HG03064 (cell line): ENCODE measurements at regions not wholly inside any gene's neighbourhood (a gene's known extent, or its start where the extent isn't known, plus 50 kb on each side); places are given as distances from the start of the nearest gene placed in this dataset.

Experiments used
- ATAC-seq: cut with Tn5 transposase; IDR thresholded peaks from one replicate; pipeline ENCODE4 v1.9.1; 2021; ENCODE audit warnings: low read depth; ENCODE audit not compliant: unreplicated experiment

DNA sequence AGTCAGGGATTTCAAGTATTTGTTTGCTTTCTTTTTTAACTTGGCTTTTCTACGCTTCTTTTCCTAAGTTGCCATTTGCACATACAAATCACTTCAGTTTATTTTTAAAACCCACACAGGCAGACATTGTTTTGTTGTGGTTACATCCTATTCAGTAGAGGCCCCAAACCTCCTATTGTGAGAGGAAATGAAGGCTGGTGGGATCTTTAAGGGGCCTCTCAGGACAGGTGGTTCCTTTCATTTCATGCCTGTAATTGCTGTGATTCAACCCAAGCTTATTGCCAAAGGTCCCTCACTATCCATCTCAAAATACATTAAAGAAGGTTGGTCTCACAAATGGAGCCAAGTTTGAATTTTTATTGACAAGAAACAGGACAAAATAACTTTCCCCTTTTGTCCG is 257.1 kb downstream of the ADAMTS20 start:
- ATAC-seq: no peak

DNA sequence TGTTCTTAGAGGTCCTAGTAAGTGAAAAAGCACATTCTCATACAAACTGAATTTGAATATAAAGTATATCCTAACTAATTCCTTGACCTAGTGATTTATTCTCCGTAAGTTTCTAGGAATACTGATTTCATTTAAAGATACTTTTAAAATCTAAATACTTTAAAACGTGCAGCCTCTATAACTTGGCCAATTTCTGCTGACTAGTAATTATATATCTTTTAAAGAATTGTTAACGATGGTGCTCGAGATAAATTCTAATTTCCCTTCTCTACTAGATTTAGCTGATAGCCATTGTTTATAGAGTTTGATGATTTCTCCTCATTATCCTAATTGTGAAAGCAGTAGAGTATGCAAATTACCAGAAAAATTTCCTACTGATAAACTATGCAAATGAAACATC is 257.9 kb downstream of the ADAMTS20 start:
- ATAC-seq: no peak

DNA sequence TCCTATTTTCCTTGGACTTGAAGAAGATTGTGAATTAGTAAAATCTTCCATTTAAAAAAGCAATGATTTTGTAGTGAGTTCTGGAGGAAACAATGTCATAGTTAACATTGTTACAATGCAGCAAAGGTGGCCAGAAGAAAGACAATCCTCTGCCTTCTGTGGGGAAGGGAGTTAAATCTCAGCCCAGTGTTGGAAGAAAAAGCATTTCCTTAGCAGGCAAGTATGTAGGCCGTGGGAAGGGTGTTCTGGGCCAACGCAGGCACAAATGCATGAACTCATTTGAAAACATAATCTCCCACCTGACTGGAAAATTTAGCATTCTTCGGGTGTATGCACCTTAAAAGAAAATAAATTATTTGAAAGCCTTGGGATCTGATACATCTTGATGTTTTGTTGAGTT is 258.6 kb downstream of the ADAMTS20 start:
- ATAC-seq: no peak

DNA sequence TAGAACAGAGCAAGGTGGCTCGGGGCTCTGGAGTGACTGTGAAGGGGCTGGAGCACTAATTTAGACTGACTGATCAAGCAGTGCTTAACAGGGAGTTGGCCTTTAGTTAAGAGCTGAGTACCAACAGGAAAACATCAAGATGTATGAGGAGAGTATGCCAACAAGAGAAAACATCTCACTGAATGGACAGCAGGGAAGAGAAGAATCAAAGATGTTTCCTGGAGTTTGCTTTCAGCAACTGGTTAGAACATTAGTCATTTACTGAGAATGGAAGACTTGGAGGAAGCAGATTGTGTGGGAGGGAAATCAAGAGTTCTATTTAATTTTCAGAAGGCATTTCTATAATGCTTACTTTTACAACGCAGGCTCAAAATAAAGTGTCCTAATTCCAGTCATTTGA is 259.3 kb downstream of the ADAMTS20 start:
- no peak for ATAC-seq

DNA sequence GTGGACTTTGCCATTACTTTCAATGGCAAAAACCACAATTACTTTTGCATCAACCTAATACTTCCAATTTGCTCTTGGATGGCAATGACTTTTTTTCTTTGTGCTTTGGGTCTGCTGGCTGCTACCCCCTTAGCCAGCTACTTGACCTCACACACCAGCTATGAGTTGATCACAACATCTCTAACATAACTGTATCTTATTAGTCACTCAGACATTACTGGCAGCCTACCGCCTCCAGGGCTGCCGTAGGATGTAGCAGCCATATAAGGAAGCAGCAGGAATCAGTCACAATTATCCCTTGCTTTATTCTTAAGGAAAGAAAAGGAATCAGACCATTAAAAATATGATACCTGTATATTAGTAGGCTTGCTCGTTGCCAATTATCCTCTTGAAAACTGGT is 260.5 kb downstream of the ADAMTS20 start:
- no peak for ATAC-seq

DNA sequence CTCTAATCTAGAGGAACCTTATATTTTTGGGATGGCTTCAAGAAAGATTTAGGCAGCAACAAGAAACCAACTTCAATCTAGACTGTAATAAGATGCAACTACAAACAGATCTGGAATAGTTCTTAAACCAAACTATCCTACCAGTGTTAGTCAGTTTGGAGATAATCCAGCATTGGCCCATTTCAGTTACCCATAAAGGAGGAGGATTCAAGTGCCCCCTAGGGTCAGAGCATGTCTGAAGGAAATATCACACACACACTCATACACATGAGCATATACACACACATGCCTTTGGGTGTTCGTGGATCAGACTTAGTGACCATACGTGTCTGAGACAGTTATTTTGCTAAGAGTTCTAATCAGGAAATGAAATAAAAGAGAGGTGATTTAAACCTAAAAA is 261.2 kb downstream of the ADAMTS20 start:
- ATAC-seq: no peak

DNA sequence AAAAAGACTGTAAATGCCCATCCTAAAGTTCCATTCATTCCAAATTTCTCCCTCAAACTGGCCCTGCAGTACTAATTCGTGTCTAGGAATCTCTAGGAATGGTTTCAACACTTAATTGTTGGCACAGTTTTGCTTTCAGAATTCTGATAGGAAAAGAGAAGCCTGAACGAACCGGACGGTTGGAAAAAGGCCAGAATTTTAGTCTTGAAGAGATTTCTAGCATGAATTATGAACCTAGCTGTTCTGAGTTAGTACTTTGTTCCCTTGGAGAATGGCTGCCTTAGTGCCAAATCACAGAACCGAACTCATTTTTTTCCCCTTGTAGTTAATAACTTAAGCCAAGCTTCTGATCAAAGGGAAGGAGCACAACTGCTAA is 262.6 kb downstream of the ADAMTS20 start:
- no peak for ATAC-seq

DNA sequence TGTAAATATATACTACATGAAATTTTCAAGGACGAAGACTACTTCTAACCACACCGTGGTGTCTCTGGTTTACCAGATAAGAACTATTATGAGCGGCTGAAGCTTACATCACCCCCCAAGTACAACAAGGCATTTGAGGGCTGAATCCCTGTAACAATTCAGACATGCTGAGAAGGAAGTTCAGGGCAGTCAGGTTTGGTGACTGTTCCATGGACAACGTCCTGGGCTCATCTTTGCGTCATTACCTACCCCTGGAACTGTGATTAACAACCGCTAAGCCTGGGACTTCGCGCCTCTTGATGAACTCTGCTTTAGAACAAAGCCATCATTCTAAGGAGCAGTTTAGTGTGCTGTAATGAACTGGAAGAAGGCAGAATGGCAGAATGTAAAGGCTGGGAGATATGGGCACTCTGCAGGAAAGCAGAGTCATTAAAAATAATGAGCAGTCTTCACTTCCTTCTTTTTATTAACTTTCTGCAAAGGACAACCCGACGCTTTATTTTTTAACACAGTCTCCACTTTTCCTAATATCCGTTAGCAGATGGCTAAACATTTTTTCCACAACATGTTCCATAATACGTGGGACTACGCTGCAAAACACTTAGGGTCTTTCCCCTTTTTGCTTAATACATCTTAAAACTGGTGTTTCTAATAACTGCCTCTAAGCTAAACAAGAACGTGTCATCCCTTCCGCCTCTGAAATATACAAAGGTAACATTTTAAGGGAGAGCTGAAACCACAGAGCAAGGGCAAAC is 263.2 kb downstream of the ADAMTS20 start:
- ATAC-seq: no peak

DNA sequence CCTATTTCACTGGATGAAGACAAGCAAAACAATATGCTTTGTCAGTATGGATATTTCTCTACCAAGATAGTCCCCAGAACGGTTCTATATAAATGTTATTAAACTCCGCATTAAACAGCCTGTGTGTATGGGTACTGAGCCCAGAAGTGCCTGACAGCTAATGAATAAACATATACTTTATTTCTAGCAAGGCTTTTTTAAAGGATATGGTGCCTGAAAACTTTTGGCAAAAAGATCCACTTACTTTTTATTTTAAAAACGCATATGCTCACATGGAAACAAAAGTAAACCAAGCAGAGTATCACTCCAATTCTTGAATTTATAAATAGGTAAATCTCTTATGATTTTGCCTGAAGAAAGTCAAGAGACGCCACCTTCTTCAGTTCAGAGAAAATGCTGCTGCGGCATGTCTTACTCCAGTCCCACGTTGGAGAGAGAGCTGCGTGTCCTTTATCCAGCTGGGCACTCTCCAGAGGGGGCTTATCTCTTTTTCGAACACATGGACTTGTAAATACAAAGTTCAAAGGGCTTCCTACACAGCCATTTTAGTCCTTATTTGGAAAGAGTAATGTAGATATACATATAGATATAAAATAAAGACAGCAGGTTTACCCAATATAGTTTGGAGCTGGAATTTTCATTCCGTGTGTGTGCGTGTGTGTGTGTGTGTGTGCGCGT is 264.2 kb downstream of the ADAMTS20 start:
- ATAC-seq: no peak

DNA sequence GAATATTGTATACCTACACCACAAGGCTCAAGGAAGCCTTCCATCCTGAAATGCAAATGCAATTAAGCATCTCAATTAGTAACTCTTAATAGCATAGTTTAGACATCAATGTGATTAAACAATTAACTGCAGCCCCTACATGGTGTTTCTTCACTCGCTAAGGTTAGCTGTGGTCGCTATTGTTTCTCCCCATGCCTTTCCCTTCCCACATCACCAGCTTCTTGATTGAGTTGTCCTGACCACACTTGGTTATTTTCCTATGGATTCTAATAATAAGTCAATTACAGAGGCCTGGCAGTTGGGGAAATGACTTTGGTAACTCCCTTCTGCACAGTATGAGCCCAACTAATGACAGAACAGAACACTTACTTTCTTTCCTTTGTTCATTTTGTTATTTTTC is 265.0 kb downstream of the ADAMTS20 start:
- no peak for ATAC-seq

DNA sequence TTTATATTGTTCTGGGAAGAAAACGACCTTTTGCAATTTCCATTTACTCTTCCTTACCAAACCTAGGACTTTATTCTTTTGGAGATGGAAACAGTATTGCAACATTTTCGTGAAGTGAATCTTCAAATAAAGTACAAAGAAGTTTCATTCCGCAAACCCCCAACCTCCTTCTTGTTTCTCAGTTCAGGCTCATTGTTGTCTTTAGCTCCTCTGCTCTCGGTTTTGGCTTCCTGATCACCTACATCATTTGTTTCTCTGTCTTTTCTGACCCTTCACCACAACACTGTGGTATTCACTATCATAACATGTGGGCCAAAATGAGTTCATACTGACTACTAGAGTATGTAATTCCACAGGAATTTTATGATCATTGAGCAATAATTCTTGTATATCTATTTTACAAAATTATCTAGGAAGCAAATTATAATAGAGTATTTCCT is 266.8 kb downstream of the ADAMTS20 start:
- ATAC-seq: no peak

DNA sequence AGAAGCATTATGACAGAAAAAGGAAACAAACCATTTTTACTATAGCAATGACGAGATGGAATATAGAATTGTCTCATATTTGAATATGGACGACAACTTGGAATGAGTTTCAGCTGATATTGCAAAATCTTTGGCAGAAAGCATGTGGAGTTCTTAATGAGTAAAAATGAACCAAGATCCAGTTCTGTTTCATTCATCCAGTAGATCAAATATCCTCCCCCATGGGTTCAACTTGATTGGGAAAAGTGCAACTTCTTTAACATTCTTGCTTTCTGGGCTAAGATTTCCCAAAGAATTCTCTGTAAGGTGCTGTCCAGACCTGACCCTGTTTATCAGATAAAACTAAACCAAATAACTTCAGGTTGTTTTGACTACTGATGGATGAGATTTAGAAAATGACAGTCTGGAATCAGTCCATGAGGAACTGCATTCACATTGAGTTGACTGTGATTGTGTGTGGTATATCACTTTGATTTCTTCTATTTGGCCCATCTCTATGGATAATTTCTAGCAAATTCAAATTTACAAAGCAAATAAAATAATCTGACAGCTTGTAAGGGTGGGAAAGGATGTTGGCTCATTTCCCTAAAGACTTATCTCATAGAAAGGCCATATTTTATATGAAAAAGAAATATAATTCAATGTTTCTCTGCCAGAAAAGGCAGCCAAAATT is 267.4 kb downstream of the ADAMTS20 start:
- ATAC-seq: no peak

DNA sequence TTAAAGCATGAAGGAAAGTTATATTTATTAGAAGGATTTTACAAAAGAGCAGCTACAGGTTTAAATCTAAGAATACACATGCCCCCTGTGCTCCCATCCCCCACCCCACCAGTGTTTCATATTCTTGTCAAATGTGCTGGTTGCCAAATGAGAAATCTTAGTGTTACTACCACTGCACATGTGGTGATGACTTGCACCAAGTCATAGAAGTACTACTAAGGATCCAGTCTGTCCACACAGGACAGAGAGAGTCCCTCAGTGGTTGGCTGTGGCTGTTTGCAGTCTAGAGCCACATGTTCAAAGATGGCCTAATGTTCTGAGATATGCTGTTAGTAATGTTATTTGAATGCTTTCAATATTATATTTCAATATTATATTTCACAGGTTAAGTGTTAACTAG is 268.8 kb downstream of the ADAMTS20 start:
- no peak for ATAC-seq

DNA sequence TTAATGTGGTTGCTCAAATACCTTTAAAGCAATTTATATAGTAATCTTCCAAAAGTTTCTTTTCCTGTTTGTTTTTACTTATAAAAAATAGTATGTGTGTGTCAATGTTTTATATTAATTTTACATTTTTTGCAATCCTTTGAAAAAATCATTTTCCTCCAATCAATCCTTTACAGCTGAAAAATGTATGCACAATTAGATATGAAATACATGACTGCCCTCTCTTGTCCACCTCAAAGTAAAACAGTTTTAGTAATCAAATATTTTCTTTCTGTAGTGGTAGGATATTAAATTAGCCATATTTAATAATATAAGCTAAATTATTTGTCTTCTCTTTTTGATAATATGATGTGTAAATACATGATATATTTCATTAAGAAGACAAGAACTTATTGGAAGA is 269.9 kb downstream of the ADAMTS20 start:
- no peak for ATAC-seq

DNA sequence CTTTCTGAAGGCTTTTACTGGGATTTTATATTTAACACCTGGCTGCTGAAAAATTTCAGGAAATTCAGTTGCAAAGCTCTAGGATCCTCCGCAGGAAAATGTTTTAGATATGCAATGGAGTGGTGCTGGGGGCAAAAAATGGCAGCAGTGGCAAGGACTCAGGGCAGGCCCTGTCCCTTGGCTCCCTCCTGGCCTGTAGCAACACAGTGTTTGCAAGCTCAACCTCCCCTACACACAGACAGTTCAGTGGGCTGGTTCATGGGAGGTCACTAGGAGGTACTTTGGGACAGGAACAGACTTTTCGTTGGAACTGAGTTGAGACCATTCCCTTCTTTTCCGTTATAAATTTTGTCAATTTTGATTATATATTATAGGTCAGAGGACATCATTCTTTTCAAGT is 270.4 kb downstream of the ADAMTS20 start:
- no peak for ATAC-seq

DNA sequence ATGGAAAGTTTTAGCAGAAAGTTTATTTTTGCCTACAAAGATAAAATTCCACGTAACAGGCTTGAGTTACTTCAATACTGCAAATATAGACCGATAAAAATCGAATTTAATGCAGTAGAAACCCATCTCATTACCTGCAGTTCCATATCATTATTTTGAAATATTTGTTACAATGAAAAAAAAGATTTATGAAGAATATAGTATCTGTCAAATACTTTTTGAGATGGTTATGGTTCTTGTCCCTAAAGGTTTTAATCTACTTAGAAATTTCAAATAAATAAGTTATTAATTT is 273.5 kb downstream of the ADAMTS20 start:
- no peak for ATAC-seq

DNA sequence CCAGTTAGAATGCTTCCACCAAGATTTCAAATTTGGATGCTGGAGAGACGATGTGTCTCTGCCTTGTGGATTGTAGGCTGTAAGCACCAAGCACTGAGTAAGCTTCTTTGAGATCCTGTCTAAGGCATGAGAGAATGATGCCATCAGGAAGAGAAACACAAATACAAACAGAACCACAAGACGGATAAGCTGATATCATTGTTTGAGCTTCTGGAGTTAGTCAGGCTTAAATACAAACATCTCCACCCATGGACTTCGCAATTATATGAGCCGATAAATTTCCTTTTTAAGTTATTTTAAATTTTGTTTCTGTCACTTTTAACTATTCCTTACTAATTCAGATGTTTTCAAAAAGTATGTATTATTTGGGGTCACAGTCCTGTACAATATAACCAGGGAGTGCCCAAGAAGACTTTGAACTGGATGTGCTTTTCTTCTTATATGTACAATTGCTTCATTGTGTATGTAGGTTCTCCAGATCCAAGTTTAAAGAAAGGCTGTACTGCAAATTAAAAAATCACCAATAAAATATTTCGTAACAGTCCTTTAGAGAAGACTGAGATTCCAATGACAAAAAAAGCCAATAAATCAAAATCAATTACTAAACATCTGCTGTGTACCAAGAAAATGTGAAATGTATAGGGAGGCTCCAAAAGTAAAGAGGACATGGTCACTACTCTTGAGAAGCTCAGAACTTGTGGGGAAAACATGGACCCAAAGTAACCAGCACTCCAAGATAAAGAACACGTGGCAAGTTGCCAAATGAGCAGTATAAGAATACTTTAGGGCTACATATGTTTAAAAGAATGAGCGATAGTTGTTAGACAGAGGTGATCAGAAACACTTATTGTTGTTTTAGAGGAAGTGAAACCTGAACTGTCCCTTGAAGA is 274.1 kb downstream of the ADAMTS20 start:
- peak; percentile 81 for ATAC-seq

DNA sequence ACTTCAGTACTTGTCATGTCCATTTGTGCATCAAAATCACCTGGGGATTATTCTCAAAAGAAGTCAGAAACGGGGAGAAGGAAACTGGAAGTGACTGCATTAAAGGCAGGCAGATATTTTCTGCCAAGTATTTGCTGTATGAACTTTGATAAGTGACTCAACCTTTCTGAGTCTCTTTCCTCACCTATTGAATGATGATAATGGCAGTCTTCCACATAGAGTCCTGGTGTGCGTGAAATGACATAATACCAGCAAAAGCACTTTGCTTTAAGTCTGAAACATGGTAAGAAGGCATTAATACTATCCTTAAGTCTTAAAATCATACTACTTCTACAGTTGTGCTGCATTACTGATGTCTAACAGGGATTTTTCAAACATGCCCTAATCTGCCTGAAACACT is 278.5 kb downstream of the ADAMTS20 start:
- ATAC-seq: no peak

DNA sequence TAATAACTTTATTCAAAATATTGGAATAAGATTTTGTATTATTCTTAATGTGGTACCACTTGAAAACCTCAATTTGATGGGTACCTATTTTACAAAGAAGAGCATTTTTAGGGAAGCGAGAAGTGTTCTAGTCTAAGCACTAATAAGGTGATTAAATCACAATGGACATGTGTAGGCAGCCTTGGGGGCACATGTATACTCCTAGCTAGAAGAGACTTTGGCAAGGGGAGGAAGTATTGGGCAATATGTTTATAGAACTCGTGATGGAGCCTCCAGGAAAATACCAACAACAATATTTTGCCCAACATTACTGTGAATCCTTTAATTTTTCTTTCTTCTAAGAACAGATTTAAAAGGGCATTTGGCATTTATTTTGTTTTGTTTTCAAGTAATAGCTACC is 280.3 kb downstream of the ADAMTS20 start:
- no peak for ATAC-seq

DNA sequence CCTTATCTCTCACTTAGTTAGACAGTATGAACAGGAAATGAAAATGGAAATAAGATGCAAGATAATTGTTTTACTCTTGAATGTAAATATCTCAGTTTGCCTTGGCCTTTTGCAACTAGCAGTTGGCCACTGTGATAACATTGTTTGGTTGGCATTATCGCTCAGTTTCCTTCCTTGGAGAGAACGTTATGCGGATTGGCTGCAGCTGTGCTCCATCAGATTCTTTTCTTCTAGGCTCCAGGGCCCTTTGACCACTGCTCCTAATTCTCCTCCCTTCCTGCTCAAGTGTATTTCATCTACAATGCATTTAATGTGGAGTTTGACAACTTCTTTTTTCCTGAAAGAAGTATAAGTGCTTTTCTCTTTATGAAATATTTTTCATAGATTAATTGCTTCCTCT is 284.2 kb downstream of the ADAMTS20 start:
- no peak for ATAC-seq

DNA sequence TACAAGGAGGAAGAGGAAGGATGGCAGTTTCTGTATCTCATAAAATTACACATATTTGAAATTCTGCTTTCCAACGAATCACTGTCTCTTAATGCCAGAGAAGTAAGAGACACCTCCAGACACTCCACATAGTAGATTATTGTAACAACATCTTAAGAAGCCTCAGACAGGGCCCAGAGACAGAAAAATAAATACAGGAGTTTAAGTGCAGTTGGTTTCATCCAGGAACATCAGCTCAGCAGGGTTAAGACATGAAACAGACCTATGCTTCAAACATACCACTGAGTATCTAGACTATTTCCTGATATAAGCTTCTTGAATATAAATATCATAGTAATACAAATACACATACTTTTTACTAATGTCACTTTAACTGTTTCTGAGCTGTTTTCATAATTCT is 290.3 kb downstream of the ADAMTS20 start:
- ATAC-seq: no peak
